ENCODE measurements at regions not wholly inside any gene's neighbourhood (a gene's known extent, or its start where the extent isn't known, plus 50 kb on each side); places are given as distances from the start of the nearest gene placed in this dataset.

DNA sequence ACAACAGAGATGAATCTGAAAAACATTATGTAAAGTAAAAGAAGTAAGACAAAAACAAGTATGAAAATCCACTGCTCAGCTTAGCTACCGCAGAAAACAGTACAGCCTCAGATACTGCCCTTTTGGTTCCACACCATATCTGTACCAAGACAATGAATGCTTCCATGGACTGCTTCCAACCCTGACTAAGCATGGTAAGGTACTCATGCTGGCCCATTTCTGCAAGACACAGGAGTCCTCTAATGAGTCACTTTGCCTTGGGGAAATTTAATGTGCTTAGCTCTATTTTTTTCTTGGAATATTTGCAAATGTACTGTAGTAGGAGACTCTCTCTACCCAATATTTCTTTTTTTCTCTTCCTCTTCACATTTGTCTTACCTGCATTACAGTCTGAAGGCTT lies 931.7 kb upstream of the HS3ST1 start:
- H3K9me3 ChIP-seq (ENCODE audit: control insufficient read depth in 1 of 2, insufficient read depth in 1 of 2, low read depth in 1 of 2, low read length in 2 of 2), result no peaks in the 10 kb centered on the region
- CTCF ChIA-PET, result no interaction called here
- no peak for ATAC-seq
- H3K4me2 ChIP-seq (ENCODE audit: low read length), result no peak overlapping the region
- no peak overlapping the region for H3K4me3 ChIP-seq (replicated peaks in 1 of 2; ENCODE audit: low read depth in 1 of 2, low read length in 2 of 2)
- H3K9me2 ChIP-seq (ENCODE audit: insufficient read depth), result no peaks in the 10 kb centered on the region
- H4K20me1 ChIP-seq (ENCODE audit: insufficient read depth), result no peaks in the 10 kb centered on the region
- TF ChIP-seq POLR2AphosphoS5 (IDR thresholded peaks at IDR 0.05; ENCODE audit: low read depth, low read length) (no peak), FOSL1 (IDR thresholded peaks at IDR 0.05; ENCODE audit: low read depth) (no peak), POLR2A (IDR thresholded peaks at IDR 0.05; ENCODE audit: borderline replicate concordance, extremely low read depth, insufficient read depth, insufficient read length) (no peak), SIN3A (IDR thresholded peaks at IDR 0.05; ENCODE audit: low read depth) (no peak), EZH2phosphoT487 (IDR thresholded peaks at IDR 0.05; ENCODE audit: borderline replicate concordance) (no peak), EZH2 (IDR thresholded peaks at IDR 0.05) (no peak), ZFX (IDR thresholded peaks at IDR 0.05) (no peak), SP1 (IDR thresholded peaks at IDR 0.05; ENCODE audit: low read depth) (no peak), ELF1 (IDR thresholded peaks at IDR 0.05; ENCODE audit: borderline replicate concordance, low read depth) (no peak), TCF7L2 (IDR thresholded peaks at IDR 0.05; ENCODE audit: borderline replicate concordance, extremely low read depth, insufficient read depth, insufficient read length) (no peak), ZNF274 (IDR thresholded peaks at IDR 0.05; ENCODE audit: low read depth, low read length) (no peak), YY1 (IDR thresholded peaks at IDR 0.05; ENCODE audit: extremely low read depth, insufficient replicate concordance, low read depth, low read length) (no peak), CBX3 (IDR thresholded peaks at IDR 0.05; ENCODE audit: low read depth) (no peak), EGR1 (IDR thresholded peaks at IDR 0.05; ENCODE audit: low read depth) (no peak), RAD21 (IDR thresholded peaks at IDR 0.05; ENCODE audit: low read depth) (no peak), CEBPB (IDR thresholded peaks at IDR 0.05; ENCODE audit: low read depth) (no peak)
- TF ChIP-seq, protein P1, sequence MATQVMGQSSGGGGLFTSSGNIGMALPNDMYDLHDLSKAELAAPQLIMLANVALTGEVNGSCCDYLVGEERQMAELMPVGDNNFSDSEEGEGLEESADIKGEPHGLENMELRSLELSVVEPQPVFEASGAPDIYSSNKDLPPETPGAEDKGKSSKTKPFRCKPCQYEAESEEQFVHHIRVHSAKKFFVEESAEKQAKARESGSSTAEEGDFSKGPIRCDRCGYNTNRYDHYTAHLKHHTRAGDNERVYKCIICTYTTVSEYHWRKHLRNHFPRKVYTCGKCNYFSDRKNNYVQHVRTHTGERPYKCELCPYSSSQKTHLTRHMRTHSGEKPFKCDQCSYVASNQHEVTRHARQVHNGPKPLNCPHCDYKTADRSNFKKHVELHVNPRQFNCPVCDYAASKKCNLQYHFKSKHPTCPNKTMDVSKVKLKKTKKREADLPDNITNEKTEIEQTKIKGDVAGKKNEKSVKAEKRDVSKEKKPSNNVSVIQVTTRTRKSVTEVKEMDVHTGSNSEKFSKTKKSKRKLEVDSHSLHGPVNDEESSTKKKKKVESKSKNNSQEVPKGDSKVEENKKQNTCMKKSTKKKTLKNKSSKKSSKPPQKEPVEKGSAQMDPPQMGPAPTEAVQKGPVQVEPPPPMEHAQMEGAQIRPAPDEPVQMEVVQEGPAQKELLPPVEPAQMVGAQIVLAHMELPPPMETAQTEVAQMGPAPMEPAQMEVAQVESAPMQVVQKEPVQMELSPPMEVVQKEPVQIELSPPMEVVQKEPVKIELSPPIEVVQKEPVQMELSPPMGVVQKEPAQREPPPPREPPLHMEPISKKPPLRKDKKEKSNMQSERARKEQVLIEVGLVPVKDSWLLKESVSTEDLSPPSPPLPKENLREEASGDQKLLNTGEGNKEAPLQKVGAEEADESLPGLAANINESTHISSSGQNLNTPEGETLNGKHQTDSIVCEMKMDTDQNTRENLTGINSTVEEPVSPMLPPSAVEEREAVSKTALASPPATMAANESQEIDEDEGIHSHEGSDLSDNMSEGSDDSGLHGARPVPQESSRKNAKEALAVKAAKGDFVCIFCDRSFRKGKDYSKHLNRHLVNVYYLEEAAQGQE (IDR thresholded peaks at IDR 0.05; ENCODE audit: low read depth), result no peak
- TF ChIP-seq, protein P2, sequence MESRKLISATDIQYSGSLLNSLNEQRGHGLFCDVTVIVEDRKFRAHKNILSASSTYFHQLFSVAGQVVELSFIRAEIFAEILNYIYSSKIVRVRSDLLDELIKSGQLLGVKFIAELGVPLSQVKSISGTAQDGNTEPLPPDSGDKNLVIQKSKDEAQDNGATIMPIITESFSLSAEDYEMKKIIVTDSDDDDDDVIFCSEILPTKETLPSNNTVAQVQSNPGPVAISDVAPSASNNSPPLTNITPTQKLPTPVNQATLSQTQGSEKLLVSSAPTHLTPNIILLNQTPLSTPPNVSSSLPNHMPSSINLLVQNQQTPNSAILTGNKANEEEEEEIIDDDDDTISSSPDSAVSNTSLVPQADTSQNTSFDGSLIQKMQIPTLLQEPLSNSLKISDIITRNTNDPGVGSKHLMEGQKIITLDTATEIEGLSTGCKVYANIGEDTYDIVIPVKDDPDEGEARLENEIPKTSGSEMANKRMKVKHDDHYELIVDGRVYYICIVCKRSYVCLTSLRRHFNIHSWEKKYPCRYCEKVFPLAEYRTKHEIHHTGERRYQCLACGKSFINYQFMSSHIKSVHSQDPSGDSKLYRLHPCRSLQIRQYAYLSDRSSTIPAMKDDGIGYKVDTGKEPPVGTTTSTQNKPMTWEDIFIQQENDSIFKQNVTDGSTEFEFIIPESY (IDR thresholded peaks at IDR 0.05; ENCODE audit: extremely low read depth, insufficient replicate concordance, low read length), result no peak
- TF ChIP-seq, protein P3, sequence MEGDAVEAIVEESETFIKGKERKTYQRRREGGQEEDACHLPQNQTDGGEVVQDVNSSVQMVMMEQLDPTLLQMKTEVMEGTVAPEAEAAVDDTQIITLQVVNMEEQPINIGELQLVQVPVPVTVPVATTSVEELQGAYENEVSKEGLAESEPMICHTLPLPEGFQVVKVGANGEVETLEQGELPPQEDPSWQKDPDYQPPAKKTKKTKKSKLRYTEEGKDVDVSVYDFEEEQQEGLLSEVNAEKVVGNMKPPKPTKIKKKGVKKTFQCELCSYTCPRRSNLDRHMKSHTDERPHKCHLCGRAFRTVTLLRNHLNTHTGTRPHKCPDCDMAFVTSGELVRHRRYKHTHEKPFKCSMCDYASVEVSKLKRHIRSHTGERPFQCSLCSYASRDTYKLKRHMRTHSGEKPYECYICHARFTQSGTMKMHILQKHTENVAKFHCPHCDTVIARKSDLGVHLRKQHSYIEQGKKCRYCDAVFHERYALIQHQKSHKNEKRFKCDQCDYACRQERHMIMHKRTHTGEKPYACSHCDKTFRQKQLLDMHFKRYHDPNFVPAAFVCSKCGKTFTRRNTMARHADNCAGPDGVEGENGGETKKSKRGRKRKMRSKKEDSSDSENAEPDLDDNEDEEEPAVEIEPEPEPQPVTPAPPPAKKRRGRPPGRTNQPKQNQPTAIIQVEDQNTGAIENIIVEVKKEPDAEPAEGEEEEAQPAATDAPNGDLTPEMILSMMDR (IDR thresholded peaks at IDR 0.05 in 2 of 3, conservative IDR thresholded peaks at IDR 0.05 in 1 of 3; ENCODE audit: borderline replicate concordance in 1 of 3, insufficient read depth in 1 of 3, low read depth in 2 of 3, low read length in 2 of 3), result no peak
- RAD21 ChIA-PET (ENCODE audit: low non-redundant PET in 1 of 2, low total read pairs in 2 of 2, uncharacterized antibody in 2 of 2, unreplicated experiment in 2 of 2), result no interaction called here
- no peak overlapping the region for H3K9ac ChIP-seq (ENCODE audit: low read length)
- no peaks in the 10 kb centered on the region for H3K36me3 ChIP-seq (ENCODE audit: control insufficient read depth in 1 of 2, insufficient read depth in 2 of 2, low read length in 2 of 2)
- intact Hi-C loops (cut with micrococcal nuclease), result no loop called here
- H3K27me3 ChIP-seq (ENCODE audit: insufficient read depth, low read length), result no peaks in the 10 kb centered on the region
- H2AFZ ChIP-seq (ENCODE audit: low read depth, low read length, poor library complexity, severe bottlenecking), result no peak overlapping the region
- POLR2A ChIA-PET, result no interaction called here
- no peak overlapping the region for H3K27ac ChIP-seq (ENCODE audit: low read depth, low read length)
- no peak for DNase-seq (ENCODE audit: low read depth, low spot score)
- no TSS peak for BruUV-seq (replicated peaks)
- H3K4me1 ChIP-seq (ENCODE audit: control insufficient read depth in 1 of 2, insufficient read depth in 2 of 2, low read length in 2 of 2), result no peaks in the 10 kb centered on the region
- H3K79me2 ChIP-seq (ENCODE audit: insufficient read depth, low read length), result no peaks in the 10 kb centered on the region
